OCI-LY7 (cell line): ENCODE measurements at regions not wholly inside any gene's neighbourhood (a gene's known extent, or its start where the extent isn't known, plus 50 kb on each side); places are given as distances from the start of the nearest gene placed in this dataset.

Source experiments
- BruUV-seq: library from RNA; stranded (reverse); fragments of 400-500 nt; replicated peaks from 2 replicates; lab custom pipeline; 2021; lab: Mats Ljungman, UMichigan
- CTCF ChIA-PET: fragments of 300-600 bp; sonication (Branson Sonifier 250); formaldehyde crosslinking; loops from one replicate; lab custom pipeline; 2022; ENCODE audit warnings: antibody characterized with exemption; ENCODE audit not compliant: unreplicated experiment; lab: Charles Lee
- POLR2A ChIA-PET: fragments of 300-600 bp; sonication (Branson Sonifier 250); formaldehyde crosslinking; loops from one replicate; lab custom pipeline; 2022; ENCODE audit warnings: antibody characterized with exemption; lab: Charles Lee
- DNase-seq: peaks from one replicate; pipeline ENCODE4 v3.0.0-alpha.2; 2015; ENCODE audit warnings: low spot score
- H2AFZ ChIP-seq: fragments of 200-600 bp; sonication (generic), shearing (Covaris generic); 2 replicates; pipeline ENCODE4 v1.6.1; 2014; ENCODE audit warnings: mild to moderate bottlenecking, antibody characterized with exemption, low read length, moderate library complexity
- H3K27ac ChIP-seq: fragments of 200-600 bp; sonication (generic); 2 replicates; pipeline ENCODE4 v1.5.1; 2014; ENCODE audit warnings: mixed run types, low read depth, mild to moderate bottlenecking, moderate library complexity, low read length, inconsistent platforms; ENCODE audit not compliant: poor library complexity, severe bottlenecking
- H3K36me3 ChIP-seq: fragments of 200-600 bp; sonication (generic); 2 replicates; pipeline ENCODE4 v1.6.1; 2014; ENCODE audit warnings: mild to moderate bottlenecking, antibody characterized with exemption, low read length, moderate library complexity, mixed read lengths; ENCODE audit not compliant: insufficient read depth
- H3K4me1 ChIP-seq: fragments of 200-600 bp; sonication (generic); 2 replicates; pipeline ENCODE4 v1.5.1; 2014; ENCODE audit warnings: mild to moderate bottlenecking, low read length; ENCODE audit not compliant: insufficient read depth, poor library complexity, severe bottlenecking
- H3K4me2 ChIP-seq: fragments of 200-600 bp; sonication (generic); 2 replicates; pipeline ENCODE4 v1.6.1; 2014; ENCODE audit warnings: mild to moderate bottlenecking, low read length
- H3K4me3 ChIP-seq: fragments of 200-600 bp; sonication (generic); 2 replicates; pipeline ENCODE4 v1.5.1; 2014; ENCODE audit warnings: mild to moderate bottlenecking, low read depth, low read length; ENCODE audit not compliant: poor library complexity, severe bottlenecking
- H3K79me2 ChIP-seq: fragments of 200-600 bp; sonication (generic); 2 replicates; pipeline ENCODE4 v1.6.1; 2016; ENCODE audit warnings: low read depth, mild to moderate bottlenecking, low read length, moderate library complexity, mixed read lengths; ENCODE audit not compliant: insufficient read depth
- H3K9me2 ChIP-seq: fragments of 200-600 bp; sonication (generic); 2 replicates; pipeline ENCODE4 v1.6.1; 2016; ENCODE audit warnings: mild to moderate bottlenecking, low read length, mixed read lengths; ENCODE audit not compliant: insufficient read depth
- H3K9me3 ChIP-seq: fragments of 200-600 bp; sonication (generic); 2 replicates; pipeline ENCODE4 v1.6.1; 2014; ENCODE audit warnings: mild to moderate bottlenecking, mixed run types, low read length, mixed read lengths
- H4K20me1 ChIP-seq: fragments of 200-600 bp; sonication (generic); 2 replicates; pipeline ENCODE4 v1.6.1; 2014; ENCODE audit warnings: mild to moderate bottlenecking, antibody characterized with exemption, low read length, moderate library complexity, mixed read lengths; ENCODE audit not compliant: insufficient read depth
- CTCF ChIP-seq: fragments of 200-600 bp; sonication (generic); conservative IDR thresholded peaks from 2 replicates; pipeline ENCODE4 v1.5.1; 2014; ENCODE audit warnings: mild to moderate bottlenecking, antibody characterized with exemption, low read length, moderate library complexity, mixed read lengths
- EZH2phosphoT487 ChIP-seq: fragments of 200-600 bp; sonication (generic); IDR thresholded peaks from 2 replicates; pipeline ENCODE4 v1.6.1; 2018; ENCODE audit warnings: low read depth, borderline replicate concordance, mild to moderate bottlenecking, mixed run types, antibody characterized with exemption, low read length, moderate library complexity, mixed read lengths
- intact Hi-C: fragments of 100-400 bp; cut with micrococcal nuclease; formaldehyde crosslinking; loops from one replicate; pipeline ENCODE4 v1.10.0; 2022; ENCODE audit not compliant: unreplicated experiment

DNA sequence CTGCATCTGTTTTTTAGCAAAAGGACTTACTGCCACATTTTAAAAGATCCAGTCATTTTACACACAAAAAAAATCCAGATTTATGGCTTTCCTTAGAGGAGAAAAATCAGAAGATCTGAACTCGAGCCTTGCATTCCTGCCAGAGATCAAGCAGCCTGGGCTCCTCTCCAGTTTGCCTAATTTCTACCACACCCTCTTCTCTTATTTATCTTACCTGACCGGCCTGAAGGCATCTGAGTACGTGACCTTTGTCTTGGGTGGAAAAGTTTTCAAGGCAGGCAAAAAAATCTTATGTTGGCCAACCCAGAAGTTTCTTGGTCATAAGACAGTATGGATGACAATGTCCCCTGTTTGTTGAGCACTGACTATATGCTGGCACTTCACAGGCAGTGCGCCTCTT lies 60.3 kb downstream of the CHRD start:
- Histone ChIP-seq H3K9me3 (no peaks in the 10 kb centered on the region), H2AFZ (no peak overlapping the region), H3K4me3 (no peak overlapping the region), H3K79me2 (no peaks in the 10 kb centered on the region), H3K4me1 (no peaks in the 10 kb centered on the region), H3K27ac (no peak overlapping the region), H3K4me2 (no peak overlapping the region), H4K20me1 (no peaks in the 10 kb centered on the region), H3K36me3 (no peaks in the 10 kb centered on the region), H3K9me2 (no peaks in the 10 kb centered on the region)
- intact Hi-C loops: no loop called here
- ChIA-PET POLR2A (no interaction called here), CTCF (interaction anchor here (0.6 kb wide), 1 partner anchor 42 kb away, joined by 3 read pairs; no protein-coding TSS in a partner anchor)
- TF ChIP-seq EZH2phosphoT487 (no peak), CTCF (no peak)
- BruUV-seq: no TSS peak
- no peak for DNase-seq

- Histone ChIP-seq H3K9me3 (no peaks in the 10 kb centered on the region), H3K79me2 (no peaks in the 10 kb centered on the region), H3K4me1 (no peaks in the 10 kb centered on the region), H3K4me2 (no peak overlapping the region), H4K20me1 (no peaks in the 10 kb centered on the region), H3K27ac (no peak overlapping the region), H3K36me3 (no peaks in the 10 kb centered on the region), H3K4me3 (no peak overlapping the region), H3K9me2 (no peaks in the 10 kb centered on the region), H2AFZ (no peak overlapping the region; the same call in 1 of the 2 replicates)
- POLR2A ChIA-PET: no interaction called here
- no peak for DNase-seq
- TF ChIP-seq CTCF (no peak), EZH2phosphoT487 (no peak)
- no TSS peak for BruUV-seq
- intact Hi-C loops: no loop called here
- CTCF ChIA-PET: no interaction called here
Measured at GRCh38 chr3:184441202-184441900, 61.5 kb downstream of the CHRD start.

DNA sequence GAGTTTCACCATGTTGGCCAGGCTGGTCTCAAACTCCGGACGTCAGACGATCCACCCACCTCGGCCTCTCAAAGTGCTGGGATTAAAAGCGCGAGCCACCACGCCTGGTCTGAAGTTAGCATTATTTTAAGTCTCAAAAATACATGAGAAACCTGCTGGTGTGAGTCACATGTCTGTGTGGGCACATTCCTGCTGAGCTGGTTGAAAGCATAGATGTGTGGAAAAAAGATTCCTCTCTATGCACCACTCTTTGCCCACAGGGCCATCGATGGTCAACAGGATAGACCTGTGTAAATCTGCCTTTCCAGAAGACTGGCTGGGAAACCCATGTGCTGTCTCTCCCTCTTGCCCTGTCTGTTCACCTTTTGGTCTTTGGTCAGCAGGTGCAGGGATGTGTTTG lies 63.5 kb downstream of the CHRD start:
- BruUV-seq: no TSS peak
- Histone ChIP-seq H3K4me3 (no peak overlapping the region), H3K79me2 (no peaks in the 10 kb centered on the region), H3K27ac (no peak overlapping the region), H3K36me3 (no peaks in the 10 kb centered on the region), H2AFZ (no peak overlapping the region), H3K4me1 (no peaks in the 10 kb centered on the region), H3K9me2 (no peaks in the 10 kb centered on the region), H3K4me2 (no peak overlapping the region), H4K20me1 (no peaks in the 10 kb centered on the region), H3K9me3 (no peaks in the 10 kb centered on the region)
- TF ChIP-seq EZH2phosphoT487 (no peak), CTCF (no peak)
- intact Hi-C loops: no loop called here
- ChIA-PET POLR2A (interaction anchor here (0.6 kb wide), 1 partner anchor 371 kb away, joined by 3 read pairs; no protein-coding TSS in a partner anchor), CTCF (no interaction called here)
- DNase-seq: no peak
